Astrocyte of the spinal cord (primary cell): ENCODE measurements at regions not wholly inside any gene's neighbourhood (a gene's known extent, or its start where the extent isn't known, plus 50 kb on each side); places are given as distances from the start of the nearest gene placed in this dataset.
"Not testable (repeated sequence)": the region's sequence is repeated elsewhere in the genome, so short reads cannot be mapped to it uniquely, and the experiment has no call there.

ENCODE experiments used
- DNase-seq: peaks from one replicate; pipeline ENCODE4 v3.0.0; 2011; ENCODE audit warnings: low read depth, low spot score
- H3K4me3 ChIP-seq: 2 replicates; pipeline ENCODE4 v1.5.1; 2011; ENCODE audit warnings: low read depth, mild to moderate bottlenecking, low read length, moderate library complexity
- CTCF ChIP-seq: IDR thresholded peaks from 2 replicates; pipeline ENCODE4 v1.5.1; 2012; ENCODE audit warnings: low read depth, mild to moderate bottlenecking, low read length, inconsistent platforms
- in situ Hi-C: cut with HindIII; loops from 2 replicates; pipeline ENCODE4 v1.10.0; 2017; ENCODE audit warnings: low sequenced_read_pairs

- no peak overlapping the region for H3K4me3 ChIP-seq
- in situ Hi-C loops: no loop called here
- TF ChIP-seq CTCF: no peak
- no peak for DNase-seq
Measured at GRCh38 chr4:123536225-123536624, 139.6 kb downstream of the SPRY1 start.

- H3K4me3 ChIP-seq, in situ Hi-C loops, DNase-seq: not testable (repeated sequence)
Measured at GRCh38 chr4:123537906-123538402, 141.4 kb downstream of the SPRY1 start.

- H3K4me3 ChIP-seq: no peak overlapping the region
- no peak for DNase-seq
- in situ Hi-C loops: no loop called here
- no peak for TF ChIP-seq CTCF
Measured at GRCh38 chr4:123545667-123546572, 149.3 kb downstream of the SPRY1 start.

GRCh38 chr4:123546573-123547060, 150.0 kb downstream of the SPRY1 start:
- TF ChIP-seq CTCF: no peak
- no peak overlapping the region for H3K4me3 ChIP-seq
- in situ Hi-C loops: no loop called here
- DNase-seq: no peak

GRCh38 chr4:123547216-123548165, 150.9 kb downstream of the SPRY1 start:
- in situ Hi-C loops: no loop called here
- no peak for TF ChIP-seq CTCF
- H3K4me3 ChIP-seq: no peak overlapping the region
- DNase-seq: no peak

- in situ Hi-C loops: no loop called here
- DNase-seq: no peak
- no peak overlapping the region for H3K4me3 ChIP-seq
- TF ChIP-seq CTCF: no peak
Measured at GRCh38 chr4:123553279-123553678, 156.7 kb downstream of the SPRY1 start.
